ENCODE measurements at regions not wholly inside any gene's neighbourhood (a gene's known extent, or its start where the extent isn't known, plus 50 kb on each side); places are given as distances from the start of the nearest gene placed in this dataset.

- TF ChIP-seq SUZ12 (IDR thresholded peaks at IDR 0.05) (no peak), FOXK2 (IDR thresholded peaks at IDR 0.05) (no peak)
Measured at GRCh38 chr12:62078020-62078419, 182.2 kb upstream of the USP15 start.

All from HEK293T (cell line).